ENCODE measurements at regions not wholly inside any gene's neighbourhood (a gene's known extent, or its start where the extent isn't known, plus 50 kb on each side); places are given as distances from the start of the nearest gene placed in this dataset.
"Not testable (repeated sequence)": the region's sequence is repeated elsewhere in the genome, so short reads cannot be mapped to it uniquely, and the experiment has no call there.

DNA sequence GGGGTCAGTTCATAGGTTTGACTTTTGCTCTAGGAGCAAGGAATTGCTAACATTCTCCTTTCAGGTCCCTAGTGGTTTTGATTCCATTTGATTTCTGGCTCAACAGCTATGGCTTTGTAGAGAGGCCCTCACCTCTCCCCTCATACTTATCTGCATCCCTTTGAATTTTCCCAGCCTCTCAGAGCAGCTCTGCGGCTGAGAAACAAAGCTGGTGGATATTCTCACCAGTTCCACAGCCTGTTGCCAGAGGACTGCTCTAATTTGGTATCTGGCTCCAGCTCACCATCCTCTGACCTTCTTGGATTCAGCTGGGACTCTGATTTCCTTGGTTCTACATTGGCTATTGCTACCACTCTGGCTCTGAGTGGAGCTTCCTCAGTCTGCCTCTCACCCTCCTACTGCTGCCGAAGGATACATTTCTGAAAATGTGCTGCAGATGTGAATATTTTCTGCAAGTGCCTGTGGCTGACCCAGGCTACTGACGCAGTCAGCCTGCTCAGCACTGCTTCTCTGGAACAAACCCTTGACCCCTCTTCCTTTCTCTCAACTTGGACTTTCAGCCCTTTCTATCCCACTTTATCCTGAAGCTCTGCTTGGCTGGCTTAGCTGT is 110.9 kb upstream of the ENPEP start:
- no peak for DNase-seq (ENCODE audit: extremely low read depth, low read depth)

DNA sequence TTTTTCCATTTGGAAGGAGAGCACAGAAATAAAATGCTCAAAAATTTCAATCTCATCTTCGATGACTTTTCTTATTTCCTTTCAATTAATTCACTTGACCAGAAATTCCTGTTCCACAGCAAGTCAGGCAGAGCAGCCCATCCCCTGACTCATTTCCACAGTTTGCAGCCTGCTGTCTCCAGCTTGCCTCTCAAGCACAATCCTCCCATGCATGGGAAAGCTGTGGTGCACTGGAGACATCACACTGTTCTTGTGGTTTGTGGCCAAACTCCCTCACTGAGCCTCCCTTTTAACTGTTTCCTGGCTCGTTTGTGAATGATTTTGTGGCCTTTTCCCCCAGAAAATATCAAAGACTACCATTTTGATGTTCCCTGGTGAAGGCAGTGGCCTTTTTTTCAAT is 114.0 kb upstream of the ENPEP start:
- DNase-seq (ENCODE audit: extremely low read depth, low read depth), result no peak

DNA sequence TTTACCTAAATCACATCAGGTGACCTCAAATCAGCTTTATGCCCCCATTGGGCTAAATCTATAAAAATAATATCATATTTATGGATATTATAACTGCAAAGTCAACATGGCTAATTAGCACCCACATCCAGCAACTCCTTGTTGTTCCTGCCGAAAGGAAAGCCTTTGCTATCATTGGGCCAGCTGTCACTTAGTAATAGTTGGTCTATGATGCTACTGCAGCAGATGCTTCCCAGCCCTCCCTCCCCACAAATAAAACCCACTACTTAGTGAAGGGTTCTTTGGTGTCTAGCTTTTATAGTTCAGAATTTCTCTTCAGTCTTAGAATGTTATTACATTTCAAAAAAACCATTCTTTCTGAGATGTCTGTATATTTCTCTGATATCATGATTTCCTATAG is 116.9 kb upstream of the ENPEP start:
- DNase-seq (ENCODE audit: extremely low read depth, low read depth), result no peak

DNA sequence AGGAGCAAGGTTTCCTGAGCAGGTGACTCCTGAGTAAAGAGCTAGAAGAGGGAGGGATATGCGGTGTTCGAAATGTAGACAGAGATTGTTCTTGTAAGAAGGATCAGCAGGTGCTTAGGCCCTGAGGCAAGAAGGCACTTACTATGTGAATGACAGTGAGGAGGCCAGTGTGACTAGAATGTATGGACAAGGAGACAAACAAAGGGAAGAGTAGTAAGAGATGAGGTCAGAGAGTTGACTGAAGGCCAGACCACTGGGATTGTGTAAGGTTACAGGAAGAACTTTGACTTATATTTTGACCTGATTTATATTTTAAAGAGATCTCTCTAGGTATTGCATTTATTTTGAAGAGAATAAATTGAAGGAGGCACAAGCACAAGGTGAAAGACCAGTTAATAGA is 118.4 kb upstream of the ENPEP start:
- DNase-seq (ENCODE audit: extremely low read depth, low read depth), result no peak

DNA sequence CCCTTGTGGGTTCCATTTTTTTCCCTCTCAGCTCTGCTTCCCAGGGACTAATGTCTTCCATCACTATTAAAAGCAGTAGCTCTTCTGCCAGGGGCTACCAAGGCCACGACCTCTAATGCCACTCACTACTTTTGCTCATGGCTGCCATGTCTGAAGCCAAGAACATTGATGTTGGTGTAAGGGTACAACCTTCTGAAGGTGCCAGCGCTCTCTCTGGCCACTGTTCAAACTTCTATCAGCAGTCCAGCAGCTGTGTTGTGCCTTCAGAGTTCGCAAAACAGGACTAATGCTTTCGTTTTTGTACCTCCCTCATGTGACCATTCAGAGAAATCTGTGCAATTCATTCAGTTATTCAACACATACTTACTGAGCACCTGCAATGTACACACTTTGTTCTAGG is 121.5 kb upstream of the ENPEP start:
- DNase-seq (ENCODE audit: extremely low read depth, low read depth), result no peak

DNA sequence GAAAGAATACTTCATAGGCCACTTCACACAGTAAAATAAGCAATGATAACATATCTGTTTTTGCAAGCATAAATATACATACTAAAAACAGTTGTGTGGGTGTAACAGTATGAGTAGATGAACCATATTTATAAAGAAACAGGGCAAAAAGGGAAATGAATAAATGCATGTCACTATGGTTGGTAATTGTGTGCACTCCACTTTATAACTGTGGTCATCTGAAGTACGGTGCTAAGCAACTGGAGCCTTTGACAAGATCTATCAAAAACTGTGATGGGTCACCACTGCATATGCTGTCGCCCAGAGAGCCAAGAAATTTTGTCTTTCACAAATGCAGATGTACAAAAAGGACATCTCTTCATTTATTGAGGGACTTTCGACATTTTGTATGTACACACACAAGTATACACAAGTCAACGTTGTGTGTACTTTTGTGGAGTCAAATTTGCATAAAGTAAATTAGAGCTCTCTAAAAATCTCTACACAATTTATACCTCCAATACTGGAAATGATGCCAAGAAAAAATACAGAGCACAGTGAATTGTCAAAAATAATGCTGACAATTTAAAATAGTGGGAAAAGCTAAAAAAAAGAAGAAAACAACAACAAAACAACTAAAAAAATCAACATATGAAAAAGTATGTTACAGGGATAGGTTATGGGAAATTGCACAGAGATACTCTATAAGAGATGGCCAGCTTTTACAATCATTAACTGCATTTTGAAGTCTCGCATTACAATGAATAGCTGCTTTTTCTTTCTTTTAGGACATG is 123.1 kb upstream of the ENPEP start:
- no peak for DNase-seq (ENCODE audit: extremely low read depth, low read depth)

DNA sequence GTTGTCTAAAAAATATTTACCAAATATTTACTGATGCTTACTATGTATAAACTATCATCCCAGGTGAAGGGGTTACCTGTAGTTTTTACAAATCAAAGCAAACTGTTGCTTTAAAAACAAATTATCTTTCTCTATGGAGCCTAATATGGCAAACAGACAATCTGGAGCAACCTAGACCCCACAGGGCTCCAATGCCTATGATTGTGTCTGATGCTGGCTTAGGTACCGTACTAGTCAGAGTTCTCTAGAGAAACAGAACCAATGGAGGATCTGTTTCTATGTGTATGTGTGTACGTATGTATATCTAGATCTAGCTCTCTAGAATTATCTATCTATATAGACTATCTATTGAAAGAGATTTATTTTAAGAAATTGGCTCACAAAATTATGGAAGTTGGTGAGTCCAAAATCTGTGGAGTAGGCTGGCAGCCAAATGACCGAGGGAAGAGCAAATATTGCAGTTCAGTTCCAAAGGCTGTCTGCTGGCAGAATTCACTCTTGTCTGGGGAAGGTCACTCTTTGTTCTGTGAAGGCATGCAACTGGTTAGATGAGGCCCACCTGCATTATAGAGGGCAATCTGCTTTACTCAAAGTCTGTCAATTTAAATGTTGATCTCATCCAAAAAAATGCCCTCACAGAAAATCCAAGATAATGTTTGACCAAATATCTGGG is 127.1 kb upstream of the ENPEP start:
- no peak for DNase-seq (ENCODE audit: extremely low read depth, low read depth)

DNA sequence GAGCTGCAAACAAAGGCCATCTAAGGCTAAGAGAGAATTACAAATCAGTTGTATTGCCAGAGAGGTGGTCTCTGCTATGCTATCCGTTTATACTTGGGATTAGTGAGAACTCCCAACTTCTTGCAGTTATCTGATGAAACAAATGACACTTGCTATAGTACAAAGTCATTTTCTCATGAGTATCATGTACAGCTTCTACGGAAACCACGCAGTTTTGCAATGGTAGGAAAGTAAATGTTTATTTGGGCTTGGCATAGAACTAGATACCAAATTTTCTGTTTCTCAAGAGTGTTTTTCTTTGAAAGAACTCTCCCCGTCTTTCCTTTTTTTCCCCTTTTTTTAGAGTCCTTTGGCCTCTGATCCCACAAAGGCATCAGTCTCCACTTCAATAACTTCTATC is 128.2 kb upstream of the ENPEP start:
- no peak for DNase-seq (ENCODE audit: extremely low read depth, low read depth)

DNA sequence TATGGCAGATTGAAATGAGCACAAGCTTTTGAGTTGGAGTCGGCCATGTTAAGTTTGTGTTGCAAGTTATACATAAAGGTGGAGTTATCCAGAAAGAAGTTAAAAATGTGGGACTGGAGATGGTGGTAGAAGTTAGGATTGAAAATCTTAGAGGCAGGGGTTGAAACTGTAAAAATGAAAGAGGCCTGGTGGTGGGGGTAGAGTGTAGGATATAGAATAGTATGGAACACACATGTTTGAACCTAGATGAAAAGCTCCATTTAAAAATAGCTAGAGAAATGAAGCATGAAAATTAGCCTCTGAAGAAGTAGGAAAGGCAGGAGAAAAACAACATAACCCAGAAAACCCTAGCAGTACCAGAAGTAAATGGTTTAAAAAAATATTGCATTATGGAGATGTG is 131.8 kb upstream of the ENPEP start:
- DNase-seq (ENCODE audit: extremely low read depth, low read depth), result peak; percentile 36

DNA sequence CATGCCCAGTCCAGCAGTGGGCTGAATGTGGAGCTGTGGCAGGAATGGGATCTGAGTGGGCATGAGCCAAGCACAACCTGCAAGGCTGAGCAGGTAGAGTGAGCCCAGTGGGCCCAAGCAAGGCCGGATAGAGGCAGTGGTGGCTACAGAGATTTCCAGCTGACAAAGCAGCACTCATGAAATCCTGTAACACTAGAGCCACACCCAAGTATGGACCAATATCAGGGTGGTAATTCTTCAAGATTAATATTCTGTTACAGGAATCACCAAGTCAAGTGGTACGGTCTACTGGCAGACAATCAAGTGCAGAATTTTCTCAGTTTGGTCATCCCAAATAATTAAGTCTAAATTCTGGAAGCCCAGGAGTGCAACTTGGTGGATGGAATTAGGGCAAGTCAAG is 132.4 kb upstream of the ENPEP start:
- DNase-seq (ENCODE audit: extremely low read depth, low read depth), result no peak

DNA sequence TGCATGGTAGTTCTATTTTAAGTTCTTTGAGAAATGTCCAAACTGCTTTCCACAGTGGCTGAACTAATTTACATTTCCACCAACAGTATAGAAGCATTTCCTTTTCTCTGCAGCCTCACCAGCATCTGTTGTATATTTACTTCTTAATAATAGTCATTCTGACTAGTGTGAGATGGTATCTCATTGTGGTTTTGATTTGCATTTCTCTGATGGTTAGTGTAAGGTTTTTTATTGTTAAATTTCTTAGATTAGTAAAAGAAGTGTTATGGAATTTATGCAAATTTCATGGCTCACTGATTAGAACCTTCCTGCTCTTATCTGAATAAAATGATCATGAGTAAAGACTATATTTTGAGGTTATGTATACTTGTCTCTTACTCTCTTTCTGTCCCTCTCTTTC is 134.8 kb upstream of the ENPEP start:
- not testable (repeated sequence) for DNase-seq (ENCODE audit: extremely low read depth, low read depth)

DNA sequence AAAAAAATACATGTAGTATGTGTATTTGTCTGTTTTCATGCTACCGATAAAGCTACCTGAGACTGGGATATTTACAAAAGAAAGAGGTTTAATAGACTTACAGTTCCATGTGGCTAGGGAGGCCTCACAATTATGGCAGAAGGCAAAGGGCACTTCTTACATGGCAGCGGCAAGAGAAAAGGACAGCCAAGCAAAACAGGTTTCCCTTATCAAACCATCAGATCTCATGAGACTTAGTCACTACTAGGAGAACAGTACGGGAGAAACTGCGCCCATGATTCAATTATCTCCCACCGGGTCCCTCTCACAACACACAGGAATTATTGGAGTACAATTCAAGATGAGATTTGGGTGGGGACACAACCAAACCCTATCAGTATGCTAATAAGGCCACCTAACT is 137.0 kb upstream of the ELOVL6 start:
- DNase-seq (ENCODE audit: extremely low read depth, low read depth), result no peak

DNA sequence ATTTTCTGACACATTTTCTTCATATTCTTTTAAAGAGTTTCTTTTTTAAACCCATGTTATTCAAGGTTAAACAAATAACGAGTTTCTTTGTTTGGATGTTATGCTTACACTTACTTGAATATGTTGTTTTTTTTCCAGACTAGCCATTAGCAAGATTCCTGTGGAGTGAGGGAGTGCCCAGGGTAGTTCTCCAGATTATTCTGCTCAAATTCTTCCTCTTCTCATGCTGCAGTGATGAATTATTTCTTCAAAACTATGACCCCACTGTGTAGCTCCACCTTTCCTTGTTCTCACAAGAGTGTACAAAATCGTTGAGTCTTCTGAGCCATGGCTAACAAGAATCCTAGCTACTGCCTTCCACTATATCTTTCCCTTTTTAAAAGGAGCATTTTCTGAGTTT is 134.1 kb upstream of the ELOVL6 start:
- no peak for DNase-seq (ENCODE audit: extremely low read depth, low read depth)

DNA sequence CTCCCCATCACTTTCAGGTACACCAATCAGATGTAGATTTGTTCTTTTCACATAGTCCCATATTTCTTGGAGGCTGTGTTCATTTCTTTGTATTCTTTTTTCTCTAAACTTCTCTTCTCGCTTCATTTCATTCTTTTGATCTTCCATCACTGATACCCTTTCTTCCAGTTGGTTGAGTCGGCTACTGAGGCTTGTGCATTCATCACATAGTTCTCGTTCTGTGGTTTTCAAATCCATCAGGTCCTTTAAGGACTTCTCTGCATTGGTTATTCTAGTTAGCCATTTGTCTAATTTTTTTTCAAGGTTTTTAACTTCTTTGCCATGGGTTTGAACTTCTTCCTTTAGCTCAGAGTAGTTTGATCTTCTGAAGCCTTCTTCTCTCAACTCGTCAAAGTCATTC is 128.0 kb upstream of the ELOVL6 start:
- DNase-seq (ENCODE audit: extremely low read depth, low read depth), result not testable (repeated sequence)

DNA sequence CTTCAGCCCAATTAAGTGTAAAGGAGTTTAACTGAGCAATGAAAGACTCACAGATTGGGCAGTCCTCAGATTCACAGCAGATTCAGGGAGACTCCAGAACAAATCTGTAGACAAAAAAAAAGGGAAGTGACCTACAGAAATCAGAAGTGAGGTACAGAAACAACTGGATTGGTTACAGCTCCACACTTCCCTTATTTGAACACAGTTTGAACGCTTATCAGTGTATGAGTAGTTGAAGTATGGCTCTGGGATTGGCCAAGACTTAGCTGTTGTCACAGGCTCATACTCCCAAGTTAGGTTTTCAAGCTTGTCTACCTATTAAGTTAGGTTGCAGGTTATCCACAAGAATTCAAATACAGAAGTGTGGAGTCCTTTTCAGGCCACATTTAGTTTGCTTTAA is 112.4 kb upstream of the ELOVL6 start:
- no peak for DNase-seq (ENCODE audit: extremely low read depth, low read depth)

DNA sequence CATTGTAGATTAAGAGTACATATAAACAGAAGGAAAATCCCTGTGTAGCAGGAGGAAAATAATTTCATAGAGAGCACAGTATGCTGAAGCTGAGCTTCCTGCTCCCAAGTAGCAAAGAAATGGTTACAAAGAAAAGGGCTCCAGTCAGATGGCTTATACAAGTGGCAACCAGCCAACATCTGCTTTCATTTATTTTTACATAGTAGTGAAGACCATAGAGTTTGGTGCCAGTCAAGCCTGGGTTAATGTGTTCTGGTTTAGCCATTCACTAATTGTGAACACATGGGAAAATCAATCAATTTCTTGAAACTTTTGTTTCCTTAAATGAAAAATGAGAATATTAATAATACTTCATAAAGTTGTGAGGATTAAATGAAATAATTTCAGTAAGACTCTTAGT is 111.3 kb upstream of the ELOVL6 start:
- DNase-seq (ENCODE audit: extremely low read depth, low read depth), result no peak

DNA sequence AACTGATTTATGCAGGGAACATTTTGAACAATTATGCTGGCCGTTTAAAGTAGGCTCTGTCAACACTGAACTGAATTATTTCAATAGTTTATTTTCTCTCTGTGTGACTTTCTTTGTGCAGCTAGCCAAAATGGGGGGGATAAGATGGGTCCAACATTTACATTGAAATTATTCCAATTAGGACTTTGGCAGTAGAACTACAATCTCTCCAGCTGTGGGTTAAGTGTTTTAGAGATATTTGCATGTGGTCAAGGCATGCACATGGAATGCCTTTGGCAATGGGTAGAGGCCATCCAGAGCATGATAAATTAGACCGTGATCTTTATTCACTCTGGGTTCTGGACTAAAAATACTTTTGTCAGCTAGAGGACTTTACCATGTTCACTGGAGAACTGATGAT is 107.9 kb upstream of the ELOVL6 start:
- no peak for DNase-seq (ENCODE audit: extremely low read depth, low read depth)

DNA sequence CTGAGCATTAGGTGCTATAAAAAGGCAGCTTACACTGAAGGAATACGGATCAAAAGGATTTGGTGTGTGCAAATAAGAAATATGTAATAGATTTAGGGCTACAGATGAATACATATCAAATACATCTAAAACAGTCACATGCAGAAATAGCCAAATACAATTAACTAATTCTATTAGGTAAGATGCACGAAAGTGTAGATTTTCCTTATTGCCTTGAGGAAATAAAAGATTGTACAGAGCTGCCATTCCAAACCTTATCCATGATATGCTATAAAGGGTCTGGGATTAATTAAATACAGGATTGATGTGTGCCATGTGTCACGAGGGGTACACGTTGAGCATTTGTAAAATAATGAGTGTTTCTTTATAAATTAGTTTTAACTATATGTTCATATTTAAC is 107.0 kb upstream of the ELOVL6 start:
- no peak for DNase-seq (ENCODE audit: extremely low read depth, low read depth)

DNA sequence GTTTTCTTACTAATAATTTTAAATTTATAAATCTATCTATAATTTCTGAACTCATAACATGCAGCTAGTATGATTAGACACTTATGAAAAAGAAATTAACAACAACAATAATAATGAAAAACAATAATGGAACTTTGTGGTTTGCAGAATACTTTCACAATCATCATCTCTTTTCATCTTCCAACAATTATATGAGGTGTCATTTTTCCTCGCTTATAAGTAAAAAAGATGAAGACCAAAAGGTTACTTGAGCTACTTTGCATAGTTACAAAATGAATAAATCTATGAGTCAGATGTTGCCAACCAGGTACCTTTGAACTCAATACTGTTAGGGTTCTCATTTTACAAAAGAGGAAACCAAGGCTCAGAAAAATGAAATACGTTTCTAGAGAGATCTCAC is 98.5 kb upstream of the ELOVL6 start:
- DNase-seq (ENCODE audit: extremely low read depth, low read depth), result no peak

DNA sequence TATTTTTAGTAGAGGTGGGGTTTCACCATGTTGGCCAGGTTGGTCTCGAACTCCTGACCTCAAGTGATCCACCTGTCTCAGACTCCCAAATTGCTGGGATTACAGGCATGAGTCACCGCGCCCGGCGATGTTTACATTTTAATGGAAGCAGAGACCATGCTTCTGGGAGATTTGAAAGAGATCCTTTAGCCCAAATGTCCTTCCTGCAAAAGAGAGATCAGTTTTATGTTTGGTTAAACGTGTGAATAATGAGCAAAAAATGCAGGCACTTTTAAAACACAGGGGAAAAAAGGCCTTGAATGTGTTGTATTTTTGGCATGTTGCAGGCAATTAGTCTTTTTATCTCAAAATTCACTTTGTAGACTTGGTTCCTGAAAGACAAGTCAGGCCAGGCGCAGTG is 95.8 kb upstream of the ELOVL6 start:
- no peak for DNase-seq (ENCODE audit: extremely low read depth, low read depth)

DNA sequence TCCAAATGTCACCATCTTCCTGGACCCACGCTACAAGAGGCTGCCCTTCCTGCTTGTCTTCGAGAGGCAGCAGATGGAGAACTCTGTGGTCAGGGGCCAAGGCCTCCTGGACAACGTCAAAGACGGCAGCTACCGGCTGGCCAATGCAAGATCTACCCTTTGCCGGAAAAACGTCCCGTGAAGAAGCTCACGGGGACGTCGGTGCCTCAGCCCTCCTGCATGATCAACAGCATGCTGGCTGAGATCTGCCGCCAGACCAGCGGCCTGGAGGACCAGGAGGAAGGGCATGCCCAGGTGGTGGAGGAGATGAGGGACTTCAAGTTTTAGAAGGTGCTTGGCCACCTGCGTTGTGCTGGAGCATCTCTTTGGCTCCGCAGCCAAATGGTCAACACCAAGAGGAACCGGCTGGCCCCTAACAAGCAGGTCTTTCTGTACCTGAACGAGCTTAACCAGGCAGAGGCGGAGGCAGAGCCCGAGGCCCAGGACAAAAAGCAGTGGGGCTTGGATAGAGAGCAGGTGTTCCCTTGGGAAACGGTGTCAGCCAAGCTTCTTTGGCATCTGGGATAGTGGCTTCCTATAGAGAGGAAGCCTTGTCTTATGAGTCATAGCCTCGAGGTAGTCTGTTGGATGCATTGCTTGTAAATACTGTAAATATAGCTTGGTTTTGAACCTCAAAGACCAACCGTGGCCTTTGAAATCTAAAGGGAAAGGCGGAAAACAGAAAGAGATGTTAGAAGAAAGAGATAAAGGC is 94.8 kb upstream of the ELOVL6 start:
- DNase-seq (ENCODE audit: extremely low read depth, low read depth), result no peak

DNA sequence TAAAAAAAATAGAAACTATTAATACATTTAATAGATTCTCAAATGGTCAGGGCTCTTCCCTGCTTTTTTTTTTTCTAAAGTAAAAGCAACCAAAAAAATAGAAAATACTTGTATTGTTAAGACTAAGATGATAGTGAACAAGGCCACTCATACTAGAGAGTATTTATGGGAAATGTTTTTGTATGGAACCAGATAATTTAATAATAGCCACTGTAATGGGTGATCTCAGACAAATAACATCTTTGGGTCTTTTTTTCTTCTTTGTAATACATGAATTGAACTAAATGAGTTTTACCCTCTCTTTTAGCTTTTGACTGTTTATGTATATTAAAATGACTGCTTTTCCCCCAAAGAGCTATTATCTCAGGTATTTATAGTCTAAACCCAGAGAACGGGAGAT is 92.1 kb upstream of the ELOVL6 start:
- DNase-seq (ENCODE audit: extremely low read depth, low read depth), result no peak

All from NCI-H460 (cell line).